ENCODE measurements at regions not wholly inside any gene's neighbourhood (a gene's known extent, or its start where the extent isn't known, plus 50 kb on each side); places are given as distances from the start of the nearest gene placed in this dataset.

DNA sequence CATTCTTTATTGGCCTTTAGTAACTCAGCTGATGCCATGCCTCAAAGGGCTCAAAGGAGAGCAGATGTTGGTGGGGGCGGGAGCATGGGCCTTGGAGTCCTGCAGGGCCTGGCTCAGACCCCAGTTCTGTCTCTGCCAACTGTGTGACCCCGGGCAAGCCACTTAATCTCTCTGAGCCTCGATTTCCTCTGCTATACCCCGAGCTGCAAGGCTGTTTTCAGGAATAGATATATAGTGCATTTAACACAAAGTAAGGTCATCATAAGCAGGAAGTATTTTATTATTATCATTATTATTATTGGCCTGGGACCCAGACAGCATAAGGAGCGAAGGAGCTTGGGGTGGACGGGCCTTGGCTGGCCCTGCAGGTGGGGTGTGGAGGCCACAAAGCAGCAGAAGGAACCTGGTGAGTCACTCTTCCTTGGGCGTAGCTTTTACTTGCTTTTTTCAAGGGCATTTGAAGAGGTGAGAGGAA, 162.7 kb downstream of the INHBB start:
- CTCF ChIA-PET: no interaction called here
- H3K27me3 Mint-ChIP-seq: no peaks in the 10 kb centered on the region
- WGBS (ENCODE audit: insufficient coverage): 94% methylated on average over 3 of the region's 7 CpGs
- Histone ChIP-seq H3K9ac (ENCODE audit: low read length) (no peak overlapping the region), H4K20me1 (ENCODE audit: control insufficient read depth, insufficient read depth, low read length, poor library complexity, severe bottlenecking) (no peaks in the 10 kb centered on the region), H3K4me3 (ENCODE audit: control extremely low read depth in 1 of 5, extremely low read depth in 1 of 5, insufficient read depth in 1 of 5, low read depth in 2 of 5, low read length in 4 of 5) (no peak overlapping the region), H3K4me2 (replicated peaks; ENCODE audit: low read depth, low read length, poor library complexity, severe bottlenecking) (no peak overlapping the region), H2AFZ (ENCODE audit: insufficient read depth, low read depth, low read length, poor library complexity, severe bottlenecking) (no peak overlapping the region), H3K27me3 (replicated peaks in 1 of 4; ENCODE audit: control extremely low read depth in 1 of 4, control insufficient read depth in 3 of 4, insufficient read depth in 4 of 4, low read length in 3 of 4) (no peaks in the 10 kb centered on the region), H3K9me3 (ENCODE audit: control extremely low read depth in 1 of 3, control insufficient read depth in 2 of 3, insufficient read depth in 1 of 3, low read length in 2 of 3) (no peaks in the 10 kb centered on the region), H3K27ac (ENCODE audit: low read length in 2 of 2) (no peak overlapping the region), H3K4me1 (ENCODE audit: control insufficient read depth in 2 of 2, insufficient read depth in 2 of 2, low read length in 2 of 2) (no peaks in the 10 kb centered on the region), H3K79me2 (ENCODE audit: control insufficient read depth, insufficient read depth, low read length) (no peaks in the 10 kb centered on the region), H3K36me3 (replicated peaks in 1 of 2; ENCODE audit: control extremely low read depth in 1 of 2, control insufficient read depth in 1 of 2, extremely low read depth in 1 of 2, insufficient read depth in 2 of 2, low read length in 1 of 2) (no peaks in the 10 kb centered on the region)
- intact Hi-C loops (cut with micrococcal nuclease): no loop called here
- DNase-seq (no peak), ATAC-seq (ENCODE audit: low read depth) (no peak)
- H3K4me1 Mint-ChIP-seq: no peaks in the 10 kb centered on the region
- no peaks in the 10 kb centered on the region for H3K9me3 Mint-ChIP-seq (ENCODE audit: insufficient read depth)
- no peak overlapping the region for H3K4me3 Mint-ChIP-seq
- TF ChIP-seq, protein P1, sequence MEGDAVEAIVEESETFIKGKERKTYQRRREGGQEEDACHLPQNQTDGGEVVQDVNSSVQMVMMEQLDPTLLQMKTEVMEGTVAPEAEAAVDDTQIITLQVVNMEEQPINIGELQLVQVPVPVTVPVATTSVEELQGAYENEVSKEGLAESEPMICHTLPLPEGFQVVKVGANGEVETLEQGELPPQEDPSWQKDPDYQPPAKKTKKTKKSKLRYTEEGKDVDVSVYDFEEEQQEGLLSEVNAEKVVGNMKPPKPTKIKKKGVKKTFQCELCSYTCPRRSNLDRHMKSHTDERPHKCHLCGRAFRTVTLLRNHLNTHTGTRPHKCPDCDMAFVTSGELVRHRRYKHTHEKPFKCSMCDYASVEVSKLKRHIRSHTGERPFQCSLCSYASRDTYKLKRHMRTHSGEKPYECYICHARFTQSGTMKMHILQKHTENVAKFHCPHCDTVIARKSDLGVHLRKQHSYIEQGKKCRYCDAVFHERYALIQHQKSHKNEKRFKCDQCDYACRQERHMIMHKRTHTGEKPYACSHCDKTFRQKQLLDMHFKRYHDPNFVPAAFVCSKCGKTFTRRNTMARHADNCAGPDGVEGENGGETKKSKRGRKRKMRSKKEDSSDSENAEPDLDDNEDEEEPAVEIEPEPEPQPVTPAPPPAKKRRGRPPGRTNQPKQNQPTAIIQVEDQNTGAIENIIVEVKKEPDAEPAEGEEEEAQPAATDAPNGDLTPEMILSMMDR (IDR thresholded peaks at IDR 0.05): no peak
- TF ChIP-seq EZH2 (IDR thresholded peaks at IDR 0.05; ENCODE audit: borderline replicate concordance, insufficient read depth, low read depth, low read length, poor library complexity, severe bottlenecking): no peak
- no peak overlapping the region for H3K27ac Mint-ChIP-seq
- POLR2A ChIA-PET: no interaction called here

GRCh38 chr2:120509213-120509815, 163.4 kb downstream of the INHBB start:
- no peak for TF ChIP-seq EZH2 (IDR thresholded peaks at IDR 0.05; ENCODE audit: borderline replicate concordance, insufficient read depth, low read depth, low read length, poor library complexity, severe bottlenecking)
- TF ChIP-seq, protein P1 (IDR thresholded peaks at IDR 0.05): no peak
- Mint-ChIP-seq H3K9me3 (ENCODE audit: insufficient read depth) (no peaks in the 10 kb centered on the region), H3K27me3 (no peaks in the 10 kb centered on the region), H3K4me1 (no peaks in the 10 kb centered on the region), H3K4me3 (no peak overlapping the region), H3K27ac (no peak overlapping the region)
- ChIA-PET CTCF (no interaction called here), POLR2A (no interaction called here)
- no peaks in the 10 kb centered on the region for H3K79me2 ChIP-seq (ENCODE audit: control insufficient read depth, insufficient read depth, low read length)
- no peaks in the 10 kb centered on the region for H4K20me1 ChIP-seq (ENCODE audit: control insufficient read depth, insufficient read depth, low read length, poor library complexity, severe bottlenecking)
- no peak overlapping the region for H3K9ac ChIP-seq (ENCODE audit: low read length)
- H3K27ac ChIP-seq (ENCODE audit: low read length in 2 of 2): no peak overlapping the region
- no peak for DNase-seq
- no peak overlapping the region for H3K4me2 ChIP-seq (replicated peaks; ENCODE audit: low read depth, low read length, poor library complexity, severe bottlenecking)
- no peaks in the 10 kb centered on the region for H3K4me1 ChIP-seq (ENCODE audit: control insufficient read depth in 2 of 2, insufficient read depth in 2 of 2, low read length in 2 of 2)
- no peaks in the 10 kb centered on the region for H3K9me3 ChIP-seq (ENCODE audit: control extremely low read depth in 1 of 3, control insufficient read depth in 2 of 3, insufficient read depth in 1 of 3, low read length in 2 of 3)
- H3K27me3 ChIP-seq (replicated peaks in 1 of 4; ENCODE audit: control extremely low read depth in 1 of 4, control insufficient read depth in 3 of 4, insufficient read depth in 4 of 4, low read length in 3 of 4): no peaks in the 10 kb centered on the region
- no peak for ATAC-seq (ENCODE audit: low read depth)
- no peak overlapping the region for H2AFZ ChIP-seq (ENCODE audit: insufficient read depth, low read depth, low read length, poor library complexity, severe bottlenecking)
- H3K36me3 ChIP-seq (replicated peaks in 1 of 2; ENCODE audit: control extremely low read depth in 1 of 2, control insufficient read depth in 1 of 2, extremely low read depth in 1 of 2, insufficient read depth in 2 of 2, low read length in 1 of 2): no peaks in the 10 kb centered on the region
- 95% methylated on average over 14 of the region's 14 CpGs for WGBS (ENCODE audit: insufficient coverage)
- H3K4me3 ChIP-seq (ENCODE audit: control extremely low read depth in 1 of 5, extremely low read depth in 1 of 5, insufficient read depth in 1 of 5, low read depth in 2 of 5, low read length in 4 of 5): no peak overlapping the region
- intact Hi-C loops (cut with micrococcal nuclease): no loop called here

All from B cell (primary cell).